ENCODE measurements at regions not wholly inside any gene's neighbourhood (a gene's known extent, or its start where the extent isn't known, plus 50 kb on each side); places are given as distances from the start of the nearest gene placed in this dataset.
A peak's percentile ranks its signal among the peaks of the same experiment; 100 is the strongest.

DNA sequence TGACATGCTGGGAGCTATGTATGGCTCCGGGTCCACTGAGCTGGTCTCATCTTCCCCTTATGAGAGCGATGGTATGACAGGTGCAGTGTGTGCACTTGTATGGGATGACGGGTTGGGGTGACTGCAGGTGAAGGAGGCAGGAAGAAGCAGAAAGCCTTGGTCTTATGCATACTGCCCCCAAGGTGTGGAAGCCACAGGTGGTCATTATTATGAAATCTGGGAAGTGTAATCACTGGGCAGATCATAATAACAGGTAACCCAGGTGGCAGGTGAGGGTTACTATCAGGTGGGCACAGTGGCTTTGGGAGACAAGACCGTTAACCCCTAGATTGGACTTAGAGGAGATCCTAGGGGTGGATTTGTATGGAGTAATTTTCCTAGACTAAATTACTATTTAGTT, 118.0 kb downstream of the RFC3 start:
- no peak for DNase-seq (ENCODE audit: low read depth)
- TF ChIP-seq, protein P1, sequence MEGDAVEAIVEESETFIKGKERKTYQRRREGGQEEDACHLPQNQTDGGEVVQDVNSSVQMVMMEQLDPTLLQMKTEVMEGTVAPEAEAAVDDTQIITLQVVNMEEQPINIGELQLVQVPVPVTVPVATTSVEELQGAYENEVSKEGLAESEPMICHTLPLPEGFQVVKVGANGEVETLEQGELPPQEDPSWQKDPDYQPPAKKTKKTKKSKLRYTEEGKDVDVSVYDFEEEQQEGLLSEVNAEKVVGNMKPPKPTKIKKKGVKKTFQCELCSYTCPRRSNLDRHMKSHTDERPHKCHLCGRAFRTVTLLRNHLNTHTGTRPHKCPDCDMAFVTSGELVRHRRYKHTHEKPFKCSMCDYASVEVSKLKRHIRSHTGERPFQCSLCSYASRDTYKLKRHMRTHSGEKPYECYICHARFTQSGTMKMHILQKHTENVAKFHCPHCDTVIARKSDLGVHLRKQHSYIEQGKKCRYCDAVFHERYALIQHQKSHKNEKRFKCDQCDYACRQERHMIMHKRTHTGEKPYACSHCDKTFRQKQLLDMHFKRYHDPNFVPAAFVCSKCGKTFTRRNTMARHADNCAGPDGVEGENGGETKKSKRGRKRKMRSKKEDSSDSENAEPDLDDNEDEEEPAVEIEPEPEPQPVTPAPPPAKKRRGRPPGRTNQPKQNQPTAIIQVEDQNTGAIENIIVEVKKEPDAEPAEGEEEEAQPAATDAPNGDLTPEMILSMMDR (IDR thresholded peaks at IDR 0.05; ENCODE audit: insufficient read depth, low read length, poor library complexity, severe bottlenecking) = no peak
- no peaks in the 10 kb centered on the region for H3K27me3 ChIP-seq (ENCODE audit: control insufficient read depth, insufficient read depth, low read length)
- H3K36me3 ChIP-seq (ENCODE audit: control insufficient read depth, insufficient read depth, low read length) = no peaks in the 10 kb centered on the region
- no peak overlapping the region for H3K4me3 ChIP-seq (ENCODE audit: low read depth, low read length)

DNA sequence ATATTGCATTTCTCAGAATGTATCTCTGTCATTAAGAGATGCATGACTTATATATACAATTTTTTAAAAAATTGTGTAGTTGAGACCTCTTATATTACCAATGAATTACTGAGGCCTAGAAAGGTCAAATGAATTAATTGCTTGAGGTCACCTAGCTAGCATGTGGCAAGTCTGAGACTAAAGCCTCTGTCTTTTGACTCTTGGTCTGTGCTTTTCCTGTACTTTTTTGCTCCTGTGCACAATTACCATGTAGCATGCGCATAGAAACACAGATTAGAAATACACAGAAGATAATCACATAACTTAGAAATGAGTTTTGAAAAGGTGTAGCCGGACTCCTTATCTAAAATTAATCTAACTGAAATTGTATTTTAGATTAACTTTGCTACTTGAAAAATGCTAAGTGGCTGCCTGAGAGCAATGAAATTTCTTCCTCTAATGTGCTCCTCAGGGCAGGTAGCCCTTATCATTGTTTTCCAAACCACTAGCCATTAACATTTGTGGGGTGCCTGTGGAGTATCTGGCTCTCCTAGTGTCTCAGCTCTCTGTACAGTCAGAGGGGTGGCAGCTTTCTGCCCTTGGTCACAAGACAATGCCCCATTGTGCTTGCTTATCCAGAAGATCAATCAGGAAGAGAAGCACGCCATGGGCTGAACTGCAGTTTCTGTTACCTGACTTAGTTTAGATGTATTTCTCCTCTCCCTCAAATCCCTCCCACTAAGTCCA, 119.6 kb downstream of the RFC3 start:
- H3K27me3 ChIP-seq (ENCODE audit: control insufficient read depth, insufficient read depth, low read length) = no peaks in the 10 kb centered on the region
- DNase-seq (ENCODE audit: low read depth) = peak; percentile 31
- no peak overlapping the region for H3K4me3 ChIP-seq (ENCODE audit: low read depth, low read length)
- no peaks in the 10 kb centered on the region for H3K36me3 ChIP-seq (ENCODE audit: control insufficient read depth, insufficient read depth, low read length)
- TF ChIP-seq, protein P1 (IDR thresholded peaks at IDR 0.05; ENCODE audit: insufficient read depth, low read length, poor library complexity, severe bottlenecking) = no peak

DNA sequence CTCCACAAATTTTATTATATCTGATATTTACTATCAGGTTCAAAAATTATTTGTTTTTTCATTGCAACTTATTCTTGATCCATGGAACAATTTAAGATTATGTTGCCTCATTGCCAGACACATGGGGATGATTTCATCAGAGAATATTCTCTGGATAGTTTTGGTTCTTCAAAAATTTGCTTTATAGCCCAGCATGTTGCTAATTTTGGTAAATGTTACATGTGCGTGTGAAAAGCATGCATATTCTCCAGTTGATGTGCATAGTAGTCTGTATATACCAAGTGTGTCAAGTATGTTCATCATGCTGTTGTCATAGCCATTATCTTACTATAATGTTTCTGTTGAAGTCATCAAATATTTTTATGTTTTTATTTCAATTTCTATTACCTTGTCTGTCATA, 122.3 kb downstream of the RFC3 start:
- no peak for DNase-seq (ENCODE audit: low read depth)
- Histone ChIP-seq H3K36me3 (ENCODE audit: control insufficient read depth, insufficient read depth, low read length) (no peaks in the 10 kb centered on the region), H3K4me3 (ENCODE audit: low read depth, low read length) (no peak overlapping the region), H3K27me3 (ENCODE audit: control insufficient read depth, insufficient read depth, low read length) (no peaks in the 10 kb centered on the region)
- TF ChIP-seq, protein P1 (IDR thresholded peaks at IDR 0.05; ENCODE audit: insufficient read depth, low read length, poor library complexity, severe bottlenecking) = no peak

DNA sequence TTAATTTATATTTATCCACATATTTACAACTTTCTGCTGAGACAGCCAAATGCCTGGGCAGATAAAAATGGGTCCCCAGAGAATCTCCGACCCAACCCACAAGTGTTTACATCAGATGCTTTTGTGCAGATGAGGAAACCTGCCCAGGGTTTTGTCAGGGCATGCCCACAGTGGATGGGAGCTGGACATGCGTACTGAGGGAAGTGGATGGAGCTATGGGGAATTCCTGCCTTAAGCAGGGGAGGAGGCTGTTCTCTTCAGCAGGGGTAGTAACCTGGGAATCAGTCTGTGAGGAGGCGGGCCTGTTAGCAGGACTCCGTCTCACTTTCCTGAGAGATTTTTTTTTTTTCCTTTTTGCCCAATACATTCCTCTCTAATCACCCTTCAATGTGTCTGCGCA, 122.9 kb downstream of the RFC3 start:
- TF ChIP-seq, protein P1 (IDR thresholded peaks at IDR 0.05; ENCODE audit: insufficient read depth, low read length, poor library complexity, severe bottlenecking) = no peak
- no peak overlapping the region for H3K4me3 ChIP-seq (ENCODE audit: low read depth, low read length)
- H3K36me3 ChIP-seq (ENCODE audit: control insufficient read depth, insufficient read depth, low read length) = no peaks in the 10 kb centered on the region
- DNase-seq (ENCODE audit: low read depth) = no peak
- no peaks in the 10 kb centered on the region for H3K27me3 ChIP-seq (ENCODE audit: control insufficient read depth, insufficient read depth, low read length)

DNA sequence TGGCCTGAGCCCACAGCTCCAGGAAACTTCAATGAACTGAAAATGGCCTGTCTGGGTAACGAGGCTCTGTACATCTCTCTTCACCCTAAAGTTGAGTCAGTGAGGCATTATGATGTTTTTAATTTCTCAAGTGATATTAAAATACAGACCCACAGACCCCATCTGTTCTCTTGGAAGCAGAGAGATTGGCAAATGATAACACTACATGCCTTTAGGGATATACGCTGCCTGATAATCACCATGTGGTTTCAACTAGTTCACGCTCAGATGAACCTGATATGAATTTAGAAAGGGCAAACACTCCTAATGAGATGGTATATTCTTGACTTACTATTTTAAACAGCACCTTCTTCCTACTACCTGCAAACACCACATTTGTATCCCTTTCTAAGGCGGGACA, 127.5 kb downstream of the RFC3 start:
- H3K4me3 ChIP-seq (ENCODE audit: low read depth, low read length) = no peak overlapping the region
- H3K27me3 ChIP-seq (ENCODE audit: control insufficient read depth, insufficient read depth, low read length) = no peaks in the 10 kb centered on the region
- no peaks in the 10 kb centered on the region for H3K36me3 ChIP-seq (ENCODE audit: control insufficient read depth, insufficient read depth, low read length)
- TF ChIP-seq, protein P1 (IDR thresholded peaks at IDR 0.05; ENCODE audit: insufficient read depth, low read length, poor library complexity, severe bottlenecking) = no peak
- no peak for DNase-seq (ENCODE audit: low read depth)

DNA sequence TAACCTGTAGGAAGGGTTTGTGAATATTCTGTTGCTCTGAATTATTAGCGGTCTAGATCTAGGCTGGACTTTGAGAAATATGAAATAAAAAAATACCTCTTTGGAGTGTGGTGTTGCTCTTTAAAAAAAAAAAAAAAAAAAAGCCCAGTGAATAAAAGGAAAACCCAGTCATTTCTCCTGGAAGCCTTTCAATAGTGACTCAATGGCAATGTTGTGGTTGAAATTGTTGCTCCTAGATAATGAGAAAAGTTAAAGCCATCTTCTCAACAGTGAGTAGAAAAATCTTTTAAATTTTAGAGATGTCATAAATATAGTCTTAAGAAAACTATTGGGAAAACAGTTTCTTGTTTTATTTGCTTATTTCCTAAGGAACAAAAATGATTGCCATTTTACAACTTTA, 135.3 kb downstream of the RFC3 start:
- TF ChIP-seq, protein P1 (IDR thresholded peaks at IDR 0.05; ENCODE audit: insufficient read depth, low read length, poor library complexity, severe bottlenecking) = no peak
- H3K27me3 ChIP-seq (ENCODE audit: control insufficient read depth, insufficient read depth, low read length) = no peaks in the 10 kb centered on the region
- DNase-seq (ENCODE audit: low read depth) = no peak
- H3K36me3 ChIP-seq (ENCODE audit: control insufficient read depth, insufficient read depth, low read length) = no peaks in the 10 kb centered on the region
- H3K4me3 ChIP-seq (ENCODE audit: low read depth, low read length) = no peak overlapping the region

Data from kidney epithelial cell (primary cell).